CD4-positive, alpha-beta T cell (primary cell): ENCODE measurements at regions not wholly inside any gene's neighbourhood (a gene's known extent, or its start where the extent isn't known, plus 50 kb on each side); places are given as distances from the start of the nearest gene placed in this dataset.

ENCODE experiments used
- ATAC-seq: fragments of 200-7000 bp; cut with Tn5 transposase; one replicate; pipeline ENCODE4 v1.10.0; 2022; ENCODE audit warnings: mild to moderate bottlenecking; ENCODE audit not compliant: poor library complexity
- CTCF ChIA-PET: fragments of 350-600 bp; sonication (Branson Sonifier 250); formaldehyde crosslinking; loops from one replicate; lab custom pipeline; 2021; ENCODE audit warnings: antibody characterized with exemption, inconsistent platforms; lab: Charles Lee
- POLR2A ChIA-PET: fragments of 350-600 bp; sonication (Branson Sonifier 250); formaldehyde crosslinking; loops from one replicate; lab custom pipeline; 2021; ENCODE audit warnings: antibody characterized with exemption, inconsistent platforms; lab: Charles Lee
- DNase-seq, 14 experiments: peaks; one replicate each; pipeline ENCODE4 v3.0.0-alpha.2; 2013 to 2020; ENCODE audit warnings: mixed read lengths in 2 of 14
- H3K27ac ChIP-seq, 2 donors: one replicate each; pipeline versions ENCODE4 v1.5.1 to v1.7.0; 2013; ENCODE audit warnings: low read length in 2 of 2, low read depth in 1 of 2, mild to moderate bottlenecking in 1 of 2
- H3K27me3 ChIP-seq, 2 experiments: 1 replicate in 1 of 2; 2 replicates in 1 of 2; pipeline versions ENCODE4 v1.6.1 to v1.7.0; 2013; ENCODE audit warnings: low read length in 2 of 2, control low read depth in 1 of 2, mild to moderate bottlenecking in 1 of 2, moderate library complexity in 1 of 2; ENCODE audit not compliant: insufficient read depth in 2 of 2, control insufficient read depth in 1 of 2
- H3K36me3 ChIP-seq: one replicate; pipeline ENCODE4 v1.6.1; 2013; ENCODE audit warnings: low read length, control low read depth; ENCODE audit not compliant: insufficient read depth
- H3K4me1 ChIP-seq: one replicate; pipeline ENCODE4 v1.6.1; 2013; ENCODE audit warnings: low read length, control low read depth; ENCODE audit not compliant: insufficient read depth
- H3K4me3 ChIP-seq: one replicate; pipeline ENCODE4 v1.5.1; 2013; ENCODE audit warnings: mild to moderate bottlenecking, low read length, moderate library complexity
- H3K9me3 ChIP-seq, 2 experiments: 1 replicate in 1 of 2; 2 replicates in 1 of 2; pipeline versions ENCODE4 v1.6.1 to v1.7.0; 2013; ENCODE audit warnings: low read length in 2 of 2, mild to moderate bottlenecking in 2 of 2, control low read depth in 1 of 2, moderate library complexity in 1 of 2; ENCODE audit not compliant: control insufficient read depth in 1 of 2, insufficient read depth in 1 of 2
- H3K27ac Mint-ChIP-seq: one replicate; pipeline ENCODE4 v1.8.0; 2020; ENCODE audit warnings: mixed read lengths
- H3K27me3 Mint-ChIP-seq: one replicate; pipeline ENCODE4 v1.8.0; 2021; ENCODE audit warnings: mixed read lengths
- H3K36me3 Mint-ChIP-seq: one replicate; pipeline ENCODE4 v1.8.0; 2021; ENCODE audit warnings: low read depth, mixed read lengths
- H3K4me1 Mint-ChIP-seq: one replicate; pipeline ENCODE4 v1.8.0; 2021; ENCODE audit warnings: low read depth, mixed read lengths
- H3K4me3 Mint-ChIP-seq: one replicate; pipeline ENCODE4 v1.8.0; 2020; ENCODE audit warnings: mild to moderate bottlenecking, mixed read lengths
- H3K9me3 Mint-ChIP-seq: one replicate; pipeline ENCODE4 v1.8.0; 2020; ENCODE audit warnings: mixed read lengths
- CTCF ChIP-seq: fragments of 200-600 bp; IDR thresholded peaks from one replicate; pipeline ENCODE4 v1.8.0; 2022; ENCODE audit warnings: antibody characterized with exemption, mild to moderate bottlenecking
- intact Hi-C, 2 experiments: fragments of 100-400 bp; cut with DNase I in 1 of 2; cut with micrococcal nuclease in 1 of 2; formaldehyde crosslinking; loops; one replicate each; pipeline versions ENCODE4 v1.15.1 to v1.9.0; 2023 to 2025; cut with DNase I, micrococcal nuclease

DNA sequence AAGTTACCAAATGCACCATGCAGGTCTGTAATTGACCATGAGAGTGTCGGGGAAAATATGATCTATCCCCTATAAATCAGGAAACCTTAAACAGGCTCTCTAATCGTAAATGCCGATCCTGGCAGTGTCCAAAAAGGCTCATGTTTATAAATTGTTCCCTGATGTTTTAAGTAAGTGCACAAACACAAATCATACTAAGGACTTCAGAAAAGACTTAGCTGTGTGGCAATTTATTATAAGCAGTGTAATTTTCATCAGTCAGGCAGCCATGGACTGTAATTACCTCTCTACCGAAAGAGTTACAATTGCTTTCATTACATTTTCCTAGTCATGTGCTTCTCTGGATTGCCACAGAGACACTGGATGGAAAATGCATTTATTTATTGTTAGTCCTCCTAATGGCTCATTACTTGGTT, 73.4 kb upstream of the COX10 start:
- Mint-ChIP-seq H3K27ac (no peak overlapping the region), H3K9me3 (no peaks in the 10 kb centered on the region), H3K27me3 (no peaks in the 10 kb centered on the region), H3K4me3 (no peak overlapping the region), H3K4me1 (no peaks in the 10 kb centered on the region), H3K36me3 (no peaks in the 10 kb centered on the region)
- no peaks in the 10 kb centered on the region for H3K27me3 ChIP-seq
- no peak overlapping the region for H3K4me3 ChIP-seq
- H3K9me3 ChIP-seq, result no peaks in the 10 kb centered on the region
- no peaks in the 10 kb centered on the region for H3K4me1 ChIP-seq
- intact Hi-C loops, result no loop called here
- ATAC-seq (no peak), DNase-seq (no peak)
- CTCF ChIA-PET, result interaction anchor here (0.7 kb wide), 1 partner anchor 101 kb away, joined by 4 read pairs; no protein-coding TSS in a partner anchor
- POLR2A ChIA-PET, result interaction anchor here (0.6 kb wide), 1 partner anchor 12 kb away, joined by 3 read pairs; no protein-coding TSS in a partner anchor
- TF ChIP-seq CTCF, result no peak
- no peak overlapping the region for H3K27ac ChIP-seq
- no peaks in the 10 kb centered on the region for H3K36me3 ChIP-seq

GRCh38 chr17:13996276-13996675, 73.0 kb upstream of the COX10 start:
- CTCF ChIA-PET, result no interaction called here
- DNase-seq (no peak), ATAC-seq (no peak)
- H3K9me3 Mint-ChIP-seq, result no peaks in the 10 kb centered on the region
- Histone ChIP-seq H3K27ac (no peak overlapping the region), H3K4me1 (no peaks in the 10 kb centered on the region), H3K9me3 (no peaks in the 10 kb centered on the region), H3K27me3 (no peaks in the 10 kb centered on the region), H3K4me3 (no peak overlapping the region), H3K36me3 (no peaks in the 10 kb centered on the region)
- H3K36me3 Mint-ChIP-seq, result no peaks in the 10 kb centered on the region
- intact Hi-C loops, result no loop called here
- POLR2A ChIA-PET, result no interaction called here
- H3K27me3 Mint-ChIP-seq, result no peaks in the 10 kb centered on the region
- no peak overlapping the region for H3K27ac Mint-ChIP-seq
- no peak for TF ChIP-seq CTCF
- H3K4me1 Mint-ChIP-seq, result no peaks in the 10 kb centered on the region
- H3K4me3 Mint-ChIP-seq, result no peak overlapping the region

- H3K9me3 ChIP-seq, result no peaks in the 10 kb centered on the region
- DNase-seq (no peak), ATAC-seq (no peak)
- Mint-ChIP-seq H3K27me3 (no peaks in the 10 kb centered on the region), H3K27ac (no peak overlapping the region), H3K36me3 (no peaks in the 10 kb centered on the region), H3K4me3 (no peak overlapping the region), H3K9me3 (no peaks in the 10 kb centered on the region), H3K4me1 (no peaks in the 10 kb centered on the region)
- no peaks in the 10 kb centered on the region for H3K36me3 ChIP-seq
- H3K27ac ChIP-seq, result no peak overlapping the region
- no peaks in the 10 kb centered on the region for H3K27me3 ChIP-seq
- H3K4me1 ChIP-seq, result no peaks in the 10 kb centered on the region
- no peak for TF ChIP-seq CTCF
- POLR2A ChIA-PET, result no interaction called here
- intact Hi-C loops, result no loop called here
- no peak overlapping the region for H3K4me3 ChIP-seq
- CTCF ChIA-PET, result no interaction called here
These were observed 72.6 kb upstream of the COX10 start for GRCh38 chr17:13996748-13997147.
